HG03066 (cell line): ENCODE measurements at regions not wholly inside any gene's neighbourhood (a gene's known extent, or its start where the extent isn't known, plus 50 kb on each side); places are given as distances from the start of the nearest gene placed in this dataset.
"Not testable (repeated sequence)": the region's sequence is repeated elsewhere in the genome, so short reads cannot be mapped to it uniquely, and the experiment has no call there.

ENCODE experiments used
- ATAC-seq: cut with Tn5 transposase; IDR thresholded peaks from one replicate; pipeline ENCODE4 v1.9.1; 2021; ENCODE audit warnings: low read depth; ENCODE audit not compliant: unreplicated experiment

GRCh38 chr14:56023661-56024081, 94.5 kb upstream of the PELI2 start:
- ATAC-seq, result no peak

- ATAC-seq, result no peak
These were observed 93.0 kb upstream of the PELI2 start for GRCh38 chr14:56025191-56025590.

- no peak for ATAC-seq
These were observed 91.7 kb upstream of the PELI2 start for GRCh38 chr14:56026506-56026905.

- ATAC-seq, result no peak
These were observed 90.8 kb upstream of the PELI2 start for GRCh38 chr14:56027421-56027820.

- no peak for ATAC-seq
These were observed 90.1 kb upstream of the PELI2 start for GRCh38 chr14:56027916-56028712.

- no peak for ATAC-seq
These were observed 81.9 kb upstream of the PELI2 start for GRCh38 chr14:56036353-56036752.

GRCh38 chr14:56040121-56040520, 78.1 kb upstream of the PELI2 start:
- no peak for ATAC-seq

GRCh38 chr14:56044196-56044595, 74.0 kb upstream of the PELI2 start:
- no peak for ATAC-seq

- ATAC-seq, result no peak
These were observed 71.7 kb upstream of the PELI2 start for GRCh38 chr14:56046546-56046945.

GRCh38 chr14:56046996-56047395, 71.2 kb upstream of the PELI2 start:
- ATAC-seq, result no peak

- no peak for ATAC-seq
These were observed 68.7 kb upstream of the PELI2 start for GRCh38 chr14:56049536-56049935.

- no peak for ATAC-seq
These were observed 62.7 kb upstream of the PELI2 start for GRCh38 chr14:56055511-56055910.

GRCh38 chr14:56056031-56056430, 62.2 kb upstream of the PELI2 start:
- no peak for ATAC-seq

- no peak for ATAC-seq
These were observed 61.0 kb upstream of the PELI2 start for GRCh38 chr14:56057071-56057741.

- ATAC-seq, result no peak
These were observed 60.4 kb upstream of the PELI2 start for GRCh38 chr14:56057767-56058166.

GRCh38 chr14:56059054-56059453, 59.2 kb upstream of the PELI2 start:
- no peak for ATAC-seq

- ATAC-seq, result no peak
These were observed 57.2 kb upstream of the PELI2 start for GRCh38 chr14:56061051-56061450.

- no peak for ATAC-seq
These were observed 55.1 kb upstream of the PELI2 start for GRCh38 chr14:56063131-56063530.

GRCh38 chr14:56064513-56064912, 53.7 kb upstream of the PELI2 start:
- no peak for ATAC-seq

GRCh38 chr14:56065199-56065598, 53.0 kb upstream of the PELI2 start:
- ATAC-seq, result not testable (repeated sequence)

GRCh38 chr14:56065621-56066290, 52.5 kb upstream of the PELI2 start:
- no peak for ATAC-seq
